HEK293 (cell line): ENCODE measurements at regions not wholly inside any gene's neighbourhood (a gene's known extent, or its start where the extent isn't known, plus 50 kb on each side); places are given as distances from the start of the nearest gene placed in this dataset.

Experiments
- CTCF ChIA-PET: fragments of 350-600 bp; formaldehyde crosslinking; extraction: SDS; loops from one replicate; lab custom pipeline; 2021; ENCODE audit warnings: antibody characterized with exemption; lab: Yijun Ruan, JAX
- POLR2A ChIA-PET: fragments of 300-600 bp; formaldehyde crosslinking; extraction: SDS; loops from one replicate; lab custom pipeline; 2020; ENCODE audit warnings: antibody characterized with exemption, inconsistent platforms; lab: Yijun Ruan, JAX
- H3K27ac ChIP-seq: fragments of 200-500 bp; sonication (Bioruptor generic); 2 replicates; pipeline ENCODE4 v1.5.1; 2014; ENCODE audit warnings: low read depth, low read length, control low read depth, inconsistent platforms; ENCODE audit errors: extremely low read depth
- H3K36me3 ChIP-seq, 2 experiments: fragments of 200-500 bp in 1 of 2; sonication (Bioruptor generic) in 1 of 2; 1 replicate in 1 of 2; 2 replicates in 1 of 2; pipeline ENCODE4 v1.5.1; 2014 to 2017; ENCODE audit warnings: inconsistent platforms in 2 of 2, low read length in 2 of 2; ENCODE audit not compliant: control insufficient read depth in 2 of 2, insufficient read depth in 1 of 2
- H3K4me1 ChIP-seq: fragments of 200-500 bp; sonication (Bioruptor generic); 2 replicates; pipeline ENCODE4 v1.5.1; 2014; ENCODE audit warnings: mild to moderate bottlenecking, low read length, inconsistent platforms; ENCODE audit not compliant: control insufficient read depth, insufficient read depth
- H3K4me3 ChIP-seq: 2 replicates; pipeline ENCODE4 v1.5.1; 2011; ENCODE audit warnings: low read depth, mild to moderate bottlenecking, control low read depth, low read length, moderate library complexity
- H3K9me3 ChIP-seq: fragments of 200-500 bp; sonication (Bioruptor generic); 2 replicates; pipeline ENCODE4 v1.5.1; 2014; ENCODE audit warnings: low read depth, low read length, inconsistent platforms; ENCODE audit not compliant: control insufficient read depth, insufficient read depth
- IKZF3 ChIP-seq: fragments of 450-650 bp; IDR thresholded peaks from 2 replicates; pipeline ENCODE4 v1.5.0; 2018; ENCODE audit warnings: missing biosample characterization, mild to moderate bottlenecking, missing genetic modification characterization, moderate library complexity
- KLF9 ChIP-seq: fragments of 450-650 bp; formaldehyde crosslinking; IDR thresholded peaks from 2 replicates; pipeline ENCODE4 v1.5.1; 2016; ENCODE audit warnings: missing biosample characterization, missing genetic modification characterization, low read depth
- MYNN ChIP-seq: fragments of 450-650 bp; formaldehyde crosslinking; IDR thresholded peaks from 2 replicates; pipeline ENCODE4 v1.5.1; 2016; ENCODE audit warnings: missing biosample characterization, missing genetic modification characterization, borderline replicate concordance
- ZBTB1 ChIP-seq: fragments of 450-650 bp; formaldehyde crosslinking; IDR thresholded peaks from 2 replicates; pipeline ENCODE4 v1.5.1; 2016; ENCODE audit warnings: missing biosample characterization, missing genetic modification characterization
- ZFHX2 ChIP-seq: fragments of 450-650 bp; formaldehyde crosslinking; conservative IDR thresholded peaks from 2 replicates; pipeline ENCODE4 v1.5.1; 2016; ENCODE audit warnings: missing biosample characterization, missing genetic modification characterization
- ZNF214 ChIP-seq: fragments of 450-650 bp; formaldehyde crosslinking; IDR thresholded peaks from 2 replicates; pipeline ENCODE4 v1.5.1; 2017; ENCODE audit warnings: missing biosample characterization, mild to moderate bottlenecking, missing genetic modification characterization, borderline replicate concordance
- ZNF23 ChIP-seq: fragments of 450-650 bp; formaldehyde crosslinking; IDR thresholded peaks from 2 replicates; pipeline ENCODE4 v1.5.1; 2016; ENCODE audit warnings: missing biosample characterization, missing genetic modification characterization, borderline replicate concordance
- ZNF292 ChIP-seq: fragments of 450-650 bp; formaldehyde crosslinking; IDR thresholded peaks from 2 replicates; pipeline ENCODE4 v1.5.1; 2016; ENCODE audit warnings: low read depth, missing biosample characterization, missing genetic modification characterization, borderline replicate concordance
- ZNF311 ChIP-seq: fragments of 450-650 bp; formaldehyde crosslinking; IDR thresholded peaks from 2 replicates; pipeline ENCODE4 v1.5.1; 2017; ENCODE audit warnings: missing biosample characterization, missing genetic modification characterization, borderline replicate concordance
- ZNF354C ChIP-seq: fragments of 450-650 bp; formaldehyde crosslinking; IDR thresholded peaks from 2 replicates; pipeline ENCODE4 v1.5.1; 2016; ENCODE audit warnings: missing biosample characterization, missing genetic modification characterization, low read depth, borderline replicate concordance
- ZNF416 ChIP-seq: fragments of 450-650 bp; formaldehyde crosslinking; IDR thresholded peaks from 2 replicates; pipeline ENCODE4 v1.5.1; 2016; ENCODE audit warnings: missing biosample characterization, missing genetic modification characterization
- ZNF510 ChIP-seq: fragments of 450-650 bp; formaldehyde crosslinking; IDR thresholded peaks from 2 replicates; pipeline ENCODE4 v1.5.1; 2018; ENCODE audit warnings: mild to moderate bottlenecking, missing genetic modification characterization, missing biosample characterization; ENCODE audit not compliant: insufficient replicate concordance
- ZNF571 ChIP-seq: fragments of 450-650 bp; formaldehyde crosslinking; IDR thresholded peaks from 2 replicates; pipeline ENCODE4 v1.5.0; 2017; ENCODE audit warnings: missing biosample characterization, missing genetic modification characterization
- ZNF596 ChIP-seq: fragments of 450-650 bp; IDR thresholded peaks from 2 replicates; pipeline ENCODE4 v1.5.0; 2018; ENCODE audit warnings: missing biosample characterization, mild to moderate bottlenecking, missing genetic modification characterization, moderate library complexity
- ZNF621 ChIP-seq: fragments of 450-650 bp; formaldehyde crosslinking; IDR thresholded peaks from 2 replicates; pipeline ENCODE4 v1.5.1; 2017; ENCODE audit warnings: missing biosample characterization, missing genetic modification characterization
- ZNF624 ChIP-seq: fragments of 450-650 bp; formaldehyde crosslinking; IDR thresholded peaks from 2 replicates; pipeline ENCODE4 v1.5.1; 2017; ENCODE audit warnings: missing biosample characterization, missing genetic modification characterization
- TF ChIP-seq, protein P1 (sequence below): fragments of 450-650 bp; formaldehyde crosslinking; IDR thresholded peaks from 2 replicates; pipeline ENCODE4 v1.5.1; 2016; ENCODE audit warnings: missing biosample characterization, missing genetic modification characterization
- TF ChIP-seq, protein P2 (sequence below): fragments of 450-650 bp; formaldehyde crosslinking; IDR thresholded peaks from 2 replicates; pipeline ENCODE4 v1.5.1; 2016; ENCODE audit warnings: missing biosample characterization, missing genetic modification characterization
- TF ChIP-seq, protein P3 (sequence below): fragments of 450-650 bp; formaldehyde crosslinking; IDR thresholded peaks from 2 replicates; pipeline ENCODE4 v1.5.1; 2016; ENCODE audit warnings: missing biosample characterization, missing genetic modification characterization
- TF ChIP-seq, protein P4 (sequence below): fragments of 450-650 bp; formaldehyde crosslinking; IDR thresholded peaks from 2 replicates; pipeline ENCODE4 v1.5.1; 2016; ENCODE audit warnings: missing biosample characterization, missing genetic modification characterization

DNA sequence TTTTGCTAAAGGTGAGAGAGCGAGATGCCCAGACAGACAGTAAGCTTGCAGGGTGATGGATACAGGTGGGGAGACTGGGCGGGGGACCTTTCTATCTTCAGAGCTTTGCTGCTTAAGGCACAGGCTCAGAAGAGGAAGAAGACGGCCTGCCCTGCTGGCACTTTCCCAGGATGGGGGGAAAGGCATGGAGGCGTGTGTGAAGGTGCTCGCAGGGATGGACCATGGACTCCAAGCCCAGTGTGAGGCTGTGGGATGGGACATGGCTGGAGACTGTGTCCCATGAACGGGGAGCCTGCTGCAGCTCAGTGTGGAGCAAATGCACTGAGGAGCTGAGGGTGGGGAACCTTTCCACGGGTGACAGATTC, 243.2 kb upstream of the IRX4 start (continued):
- TF ChIP-seq, protein P1, sequence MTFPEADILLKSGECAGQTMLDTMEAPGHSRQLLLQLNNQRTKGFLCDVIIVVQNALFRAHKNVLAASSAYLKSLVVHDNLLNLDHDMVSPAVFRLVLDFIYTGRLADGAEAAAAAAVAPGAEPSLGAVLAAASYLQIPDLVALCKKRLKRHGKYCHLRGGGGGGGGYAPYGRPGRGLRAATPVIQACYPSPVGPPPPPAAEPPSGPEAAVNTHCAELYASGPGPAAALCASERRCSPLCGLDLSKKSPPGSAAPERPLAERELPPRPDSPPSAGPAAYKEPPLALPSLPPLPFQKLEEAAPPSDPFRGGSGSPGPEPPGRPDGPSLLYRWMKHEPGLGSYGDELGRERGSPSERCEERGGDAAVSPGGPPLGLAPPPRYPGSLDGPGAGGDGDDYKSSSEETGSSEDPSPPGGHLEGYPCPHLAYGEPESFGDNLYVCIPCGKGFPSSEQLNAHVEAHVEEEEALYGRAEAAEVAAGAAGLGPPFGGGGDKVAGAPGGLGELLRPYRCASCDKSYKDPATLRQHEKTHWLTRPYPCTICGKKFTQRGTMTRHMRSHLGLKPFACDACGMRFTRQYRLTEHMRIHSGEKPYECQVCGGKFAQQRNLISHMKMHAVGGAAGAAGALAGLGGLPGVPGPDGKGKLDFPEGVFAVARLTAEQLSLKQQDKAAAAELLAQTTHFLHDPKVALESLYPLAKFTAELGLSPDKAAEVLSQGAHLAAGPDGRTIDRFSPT (tag by site-specific recombination), result no peak
- TF ChIP-seq ZNF214 (tag by site-specific recombination), result no peak
- no peak for TF ChIP-seq ZNF23 (tag by site-specific recombination)

DNA sequence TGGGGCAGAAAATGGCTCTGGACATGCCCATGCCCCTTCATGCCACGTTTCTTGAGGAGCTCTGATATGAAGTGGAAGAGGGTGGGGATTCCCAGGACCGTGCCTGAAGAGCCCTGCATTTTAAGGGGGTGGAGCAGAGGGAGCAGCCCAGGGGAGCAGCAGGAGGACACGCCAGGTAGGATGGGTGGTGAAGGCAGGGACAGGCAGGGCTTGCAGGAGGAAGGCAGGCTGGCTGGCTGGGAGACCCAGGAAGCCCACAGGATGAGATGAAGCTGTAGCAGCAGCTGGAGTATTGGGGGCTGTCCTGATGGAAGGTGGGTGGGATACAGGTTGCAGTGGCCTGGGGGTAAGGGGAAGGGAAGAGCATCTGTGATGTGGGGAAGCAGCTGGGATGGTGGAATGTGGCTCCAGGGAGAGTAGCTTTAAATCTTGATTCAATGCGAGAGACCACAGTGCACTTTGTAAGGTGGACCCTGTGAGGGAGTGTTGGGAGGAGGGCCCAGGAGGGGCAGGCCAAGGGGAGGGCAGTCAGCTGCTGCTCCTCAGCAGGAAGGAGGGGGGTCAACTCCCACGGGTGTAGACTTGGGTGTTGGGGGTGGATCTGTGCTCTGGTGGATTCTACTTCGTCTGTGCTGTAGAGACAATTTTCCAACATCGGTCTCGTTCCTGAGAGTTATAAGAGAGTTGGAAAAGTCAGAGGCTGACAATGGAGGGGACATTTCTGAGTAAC, 242.6 kb upstream of the IRX4 start:
- TF ChIP-seq, protein P2, sequence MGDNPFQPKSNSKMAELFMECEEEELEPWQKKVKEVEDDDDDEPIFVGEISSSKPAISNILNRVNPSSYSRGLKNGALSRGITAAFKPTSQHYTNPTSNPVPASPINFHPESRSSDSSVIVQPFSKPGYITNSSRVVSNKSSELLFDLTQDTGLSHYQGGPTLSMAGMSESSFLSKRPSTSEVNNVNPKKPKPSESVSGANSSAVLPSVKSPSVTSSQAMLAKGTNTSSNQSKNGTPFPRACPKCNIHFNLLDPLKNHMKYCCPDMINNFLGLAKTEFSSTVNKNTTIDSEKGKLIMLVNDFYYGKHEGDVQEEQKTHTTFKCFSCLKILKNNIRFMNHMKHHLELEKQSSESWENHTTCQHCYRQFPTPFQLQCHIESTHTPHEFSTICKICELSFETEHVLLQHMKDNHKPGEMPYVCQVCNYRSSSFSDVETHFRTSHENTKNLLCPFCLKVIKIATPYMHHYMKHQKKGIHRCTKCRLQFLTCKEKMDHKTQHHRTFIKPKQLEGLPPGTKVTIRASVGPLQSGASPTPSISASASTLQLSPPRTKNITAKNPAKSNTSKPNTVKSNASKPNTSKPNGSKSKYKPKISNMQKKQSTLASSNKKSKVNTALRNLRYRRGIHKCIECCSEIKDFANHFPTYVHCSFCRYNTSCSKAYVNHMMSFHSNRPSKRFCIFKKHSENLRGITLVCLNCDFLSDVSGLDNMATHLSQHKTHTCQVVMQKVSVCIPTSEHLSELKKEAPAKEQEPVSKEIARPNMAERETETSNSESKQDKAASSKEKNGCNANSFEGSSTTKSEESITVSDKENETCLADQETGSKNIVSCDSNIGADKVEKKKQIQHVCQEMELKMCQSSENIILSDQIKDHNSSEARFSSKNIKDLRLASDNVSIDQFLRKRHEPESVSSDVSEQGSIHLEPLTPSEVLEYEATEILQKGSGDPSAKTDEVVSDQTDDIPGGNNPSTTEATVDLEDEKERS (tag by site-specific recombination), result no peak
- TF ChIP-seq KLF9 (tag by site-specific recombination) (no peak), ZFHX2 (tag by site-specific recombination) (no peak), ZNF571 (tag by site-specific recombination) (no peak)
- Histone ChIP-seq H3K27ac (no peak overlapping the region), H3K36me3 (no peaks in the 10 kb centered on the region), H3K4me3 (no peak overlapping the region), H3K9me3 (no peaks in the 10 kb centered on the region; the same call in 1 of the 2 replicates), H3K4me1 (no peaks in the 10 kb centered on the region)
- CTCF ChIA-PET, result interaction anchor here (0.8 kb wide), 1 partner anchor 10 kb away, joined by 3 read pairs; no protein-coding TSS in a partner anchor
- POLR2A ChIA-PET, result no interaction called here

DNA sequence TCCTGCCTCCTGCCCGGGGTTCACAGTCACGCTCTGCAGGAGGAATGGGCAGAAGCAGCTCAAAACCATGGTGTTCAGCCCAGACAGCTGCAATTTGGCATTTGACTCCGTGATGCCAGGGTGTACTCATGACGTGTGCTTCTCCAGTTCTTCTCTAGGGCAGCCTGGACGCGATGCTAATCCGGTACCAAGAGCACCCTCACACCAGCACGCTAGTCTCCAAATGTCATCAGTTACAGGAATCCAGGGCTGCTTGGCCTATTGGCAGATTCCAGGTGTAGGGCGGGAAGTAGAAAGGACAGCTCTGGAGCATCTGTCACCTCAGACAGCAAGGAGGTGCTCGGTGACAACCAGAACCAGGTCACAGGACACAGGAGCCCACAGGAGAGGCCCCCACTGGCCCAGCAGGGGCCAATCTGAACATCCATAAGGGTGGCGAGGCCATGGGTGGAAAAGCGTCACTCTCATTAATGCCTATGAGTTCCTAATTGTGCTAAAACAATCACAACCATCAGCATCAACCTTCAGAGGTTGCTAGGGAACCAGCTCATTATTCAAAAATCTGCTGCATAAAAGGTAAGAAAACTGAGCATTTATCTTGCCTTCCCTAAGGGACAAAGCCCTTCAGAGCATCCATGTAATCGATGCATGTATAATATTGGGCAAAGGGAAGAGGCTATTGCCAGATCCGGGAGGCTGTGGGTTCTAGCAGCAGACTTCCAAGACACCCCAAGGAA, 241.9 kb upstream of the IRX4 start:
- ChIA-PET POLR2A (no interaction called here), CTCF (interaction anchor here (0.8 kb wide), 1 partner anchor 11 kb away, joined by 3 read pairs; no protein-coding TSS in a partner anchor)
- Histone ChIP-seq H3K4me3 (no peak overlapping the region), H3K4me1 (no peaks in the 10 kb centered on the region), H3K36me3 (no peaks in the 10 kb centered on the region), H3K9me3 (no peaks in the 10 kb centered on the region; the same call in 1 of the 2 replicates), H3K27ac (no peak overlapping the region)
- TF ChIP-seq, protein P3, sequence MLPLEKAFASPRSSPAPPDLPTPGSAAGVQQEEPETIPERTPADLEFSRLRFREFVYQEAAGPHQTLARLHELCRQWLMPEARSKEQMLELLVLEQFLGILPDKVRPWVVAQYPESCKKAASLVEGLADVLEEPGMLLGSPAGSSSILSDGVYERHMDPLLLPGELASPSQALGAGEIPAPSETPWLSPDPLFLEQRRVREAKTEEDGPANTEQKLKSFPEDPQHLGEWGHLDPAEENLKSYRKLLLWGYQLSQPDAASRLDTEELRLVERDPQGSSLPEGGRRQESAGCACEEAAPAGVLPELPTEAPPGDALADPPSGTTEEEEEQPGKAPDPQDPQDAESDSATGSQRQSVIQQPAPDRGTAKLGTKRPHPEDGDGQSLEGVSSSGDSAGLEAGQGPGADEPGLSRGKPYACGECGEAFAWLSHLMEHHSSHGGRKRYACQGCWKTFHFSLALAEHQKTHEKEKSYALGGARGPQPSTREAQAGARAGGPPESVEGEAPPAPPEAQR (tag by site-specific recombination), result no peak
- TF ChIP-seq ZNF621 (tag by site-specific recombination), result no peak
- TF ChIP-seq ZNF624 (tag by site-specific recombination), result no peak
- no peak for TF ChIP-seq ZBTB1 (tag by site-specific recombination)
- TF ChIP-seq ZNF510 (tag by site-specific recombination), result no peak
- no peak for TF ChIP-seq ZNF354C (tag by site-specific recombination)
- TF ChIP-seq ZFHX2 (tag by site-specific recombination), result no peak
- no peak for TF ChIP-seq ZNF596
- TF ChIP-seq IKZF3 (tag by site-specific recombination), result no peak
- no peak for TF ChIP-seq ZNF292
- no peak for TF ChIP-seq MYNN (tag by site-specific recombination)
- TF ChIP-seq, protein P4, sequence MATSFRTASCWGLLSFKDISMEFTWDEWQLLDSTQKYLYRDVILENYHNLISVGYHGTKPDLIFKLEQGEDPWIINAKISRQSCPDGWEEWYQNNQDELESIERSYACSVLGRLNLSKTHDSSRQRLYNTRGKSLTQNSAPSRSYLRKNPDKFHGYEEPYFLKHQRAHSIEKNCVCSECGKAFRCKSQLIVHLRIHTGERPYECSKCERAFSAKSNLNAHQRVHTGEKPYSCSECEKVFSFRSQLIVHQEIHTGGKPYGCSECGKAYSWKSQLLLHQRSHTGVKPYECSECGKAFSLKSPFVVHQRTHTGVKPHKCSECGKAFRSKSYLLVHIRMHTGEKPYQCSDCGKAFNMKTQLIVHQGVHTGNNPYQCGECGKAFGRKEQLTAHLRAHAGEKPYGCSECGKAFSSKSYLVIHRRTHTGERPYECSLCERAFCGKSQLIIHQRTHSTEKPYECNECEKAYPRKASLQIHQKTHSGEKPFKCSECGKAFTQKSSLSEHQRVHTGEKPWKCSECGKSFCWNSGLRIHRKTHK (tag by site-specific recombination), result no peak
- no peak for TF ChIP-seq ZNF23 (tag by site-specific recombination)
- TF ChIP-seq ZNF311, result no peak
- TF ChIP-seq ZNF416 (tag by site-specific recombination), result no peak
